ENCODE measurements at regions not wholly inside any gene's neighbourhood (a gene's known extent, or its start where the extent isn't known, plus 50 kb on each side); places are given as distances from the start of the nearest gene placed in this dataset.

DNA sequence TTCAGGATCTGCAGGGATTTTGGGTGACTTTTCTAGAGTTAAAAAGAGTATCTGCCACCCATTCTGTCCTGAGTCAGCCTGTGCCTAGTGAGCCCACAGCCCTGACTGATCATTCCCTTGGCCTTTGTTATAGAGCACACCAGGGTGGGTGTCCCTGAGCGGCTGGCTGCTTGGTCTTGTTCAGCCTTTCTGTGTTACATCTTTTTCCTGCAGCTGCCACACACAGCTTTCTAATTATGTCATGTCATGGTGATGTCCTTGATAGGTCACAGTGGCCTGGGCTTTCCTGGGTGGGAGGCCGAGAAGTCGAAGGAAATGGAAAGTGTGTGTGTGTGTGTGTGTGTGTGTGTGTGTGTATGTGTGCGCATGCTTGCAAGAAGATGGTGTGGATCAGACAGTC lies 293.2 kb upstream of the CRY1 start:
- TF ChIP-seq, protein P1, sequence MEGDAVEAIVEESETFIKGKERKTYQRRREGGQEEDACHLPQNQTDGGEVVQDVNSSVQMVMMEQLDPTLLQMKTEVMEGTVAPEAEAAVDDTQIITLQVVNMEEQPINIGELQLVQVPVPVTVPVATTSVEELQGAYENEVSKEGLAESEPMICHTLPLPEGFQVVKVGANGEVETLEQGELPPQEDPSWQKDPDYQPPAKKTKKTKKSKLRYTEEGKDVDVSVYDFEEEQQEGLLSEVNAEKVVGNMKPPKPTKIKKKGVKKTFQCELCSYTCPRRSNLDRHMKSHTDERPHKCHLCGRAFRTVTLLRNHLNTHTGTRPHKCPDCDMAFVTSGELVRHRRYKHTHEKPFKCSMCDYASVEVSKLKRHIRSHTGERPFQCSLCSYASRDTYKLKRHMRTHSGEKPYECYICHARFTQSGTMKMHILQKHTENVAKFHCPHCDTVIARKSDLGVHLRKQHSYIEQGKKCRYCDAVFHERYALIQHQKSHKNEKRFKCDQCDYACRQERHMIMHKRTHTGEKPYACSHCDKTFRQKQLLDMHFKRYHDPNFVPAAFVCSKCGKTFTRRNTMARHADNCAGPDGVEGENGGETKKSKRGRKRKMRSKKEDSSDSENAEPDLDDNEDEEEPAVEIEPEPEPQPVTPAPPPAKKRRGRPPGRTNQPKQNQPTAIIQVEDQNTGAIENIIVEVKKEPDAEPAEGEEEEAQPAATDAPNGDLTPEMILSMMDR (IDR thresholded peaks at IDR 0.05): no peak
- no peak for TF ChIP-seq POLR2A (IDR thresholded peaks at IDR 0.05)

Data from Peyer's patch (tissue), 4 donors.